ENCODE measurements at regions not wholly inside any gene's neighbourhood (a gene's known extent, or its start where the extent isn't known, plus 50 kb on each side); places are given as distances from the start of the nearest gene placed in this dataset.

- no peak for DNase-seq (ENCODE audit: extremely low spot score, insufficient read length, low read depth)
- no peak for FAIRE-seq
Observed at GRCh38 chr5:44868541-44868940, 59.8 kb downstream of the MRPS30 start.

GRCh38 chr5:44869928-44870327 lies 61.2 kb downstream of the MRPS30 start:
- no peak for DNase-seq (ENCODE audit: extremely low spot score, insufficient read length, low read depth)
- FAIRE-seq, result no peak

- DNase-seq (ENCODE audit: extremely low spot score, insufficient read length, low read depth) (no peak), FAIRE-seq (no peak)
Observed at GRCh38 chr5:44870430-44870829, 61.7 kb downstream of the MRPS30 start.

- DNase-seq (ENCODE audit: extremely low spot score, insufficient read length, low read depth), result no peak
- no peak for FAIRE-seq
Observed at GRCh38 chr5:44871401-44871800, 62.7 kb downstream of the MRPS30 start.

GRCh38 chr5:44875661-44876605 lies 67.2 kb downstream of the MRPS30 start:
- FAIRE-seq, result peak; percentile 83
- DNase-seq (ENCODE audit: extremely low spot score, insufficient read length, low read depth), result peak; percentile 18

GRCh38 chr5:44881266-44881665 lies 72.5 kb downstream of the MRPS30 start:
- no peak for FAIRE-seq
- no peak for DNase-seq (ENCODE audit: extremely low spot score, insufficient read length, low read depth)

- no peak for DNase-seq (ENCODE audit: extremely low spot score, insufficient read length, low read depth)
- no peak for FAIRE-seq
Observed at GRCh38 chr5:44884036-44884435, 75.3 kb downstream of the MRPS30 start.

- peak; percentile 63 for FAIRE-seq
- peak; percentile 7 for DNase-seq (ENCODE audit: extremely low spot score, insufficient read length, low read depth)
Observed at GRCh38 chr5:44885903-44886302, 77.2 kb downstream of the MRPS30 start.

GRCh38 chr5:44887722-44888121 lies 79.0 kb downstream of the MRPS30 start:
- FAIRE-seq (no peak), DNase-seq (ENCODE audit: extremely low spot score, insufficient read length, low read depth) (no peak)

GRCh38 chr5:44888435-44888834 lies 79.7 kb downstream of the MRPS30 start:
- FAIRE-seq (no peak), DNase-seq (ENCODE audit: extremely low spot score, insufficient read length, low read depth) (no peak)

GRCh38 chr5:44891116-44891515 lies 82.4 kb downstream of the MRPS30 start:
- DNase-seq (ENCODE audit: extremely low spot score, insufficient read length, low read depth) (no peak), FAIRE-seq (no peak)

GRCh38 chr5:44900273-44900954 lies 91.7 kb downstream of the MRPS30 start:
- no peak for DNase-seq (ENCODE audit: extremely low spot score, insufficient read length, low read depth)

GRCh38 chr5:44907396-44907795 lies 98.6 kb downstream of the MRPS30 start:
- DNase-seq (ENCODE audit: extremely low spot score, insufficient read length, low read depth) (no peak), FAIRE-seq (no peak)

More at GRCh38 chr5:44900273-44900954, 91.7 kb downstream of the MRPS30 start:
- FAIRE-seq, result no peak

- DNase-seq (ENCODE audit: extremely low spot score, insufficient read length, low read depth) (no peak), FAIRE-seq (no peak)
Observed at GRCh38 chr5:44909004-44909403, 100.3 kb downstream of the MRPS30 start.

GRCh38 chr5:44911501-44911900 lies 102.8 kb downstream of the MRPS30 start:
- DNase-seq (ENCODE audit: extremely low spot score, insufficient read length, low read depth), result no peak
- FAIRE-seq, result no peak

- DNase-seq (ENCODE audit: extremely low spot score, insufficient read length, low read depth) (no peak), FAIRE-seq (no peak)
Observed at GRCh38 chr5:44914221-44914620, 105.5 kb downstream of the MRPS30 start.

- DNase-seq (ENCODE audit: extremely low spot score, insufficient read length, low read depth) (no peak), FAIRE-seq (no peak)
Observed at GRCh38 chr5:44919560-44919959, 110.8 kb downstream of the MRPS30 start.

GRCh38 chr5:44927115-44927733 lies 118.5 kb downstream of the MRPS30 start:
- DNase-seq (ENCODE audit: extremely low spot score, insufficient read length, low read depth) (no peak), FAIRE-seq (no peak)

- peak; percentile 44 for FAIRE-seq
Observed at GRCh38 chr5:44932922-44933585, 124.3 kb downstream of the MRPS30 start.

GRCh38 chr5:44933686-44934085 lies 124.9 kb downstream of the MRPS30 start:
- peak; percentile 62 for FAIRE-seq
- DNase-seq (ENCODE audit: extremely low spot score, insufficient read length, low read depth), result no peak

More at GRCh38 chr5:44932922-44933585, 124.3 kb downstream of the MRPS30 start:
- DNase-seq (ENCODE audit: extremely low spot score, insufficient read length, low read depth), result no peak
